Right renal cortex interstitium (tissue), 3 donors: ENCODE measurements at regions not wholly inside any gene's neighbourhood (a gene's known extent, or its start where the extent isn't known, plus 50 kb on each side); places are given as distances from the start of the nearest gene placed in this dataset.

Experiments used
- DNase-seq, 3 donors: peaks; one replicate each; pipeline ENCODE4 v3.0.0-alpha.2; 2013; ENCODE audit warnings: low read depth in 3 of 3, low spot score in 2 of 3

DNA sequence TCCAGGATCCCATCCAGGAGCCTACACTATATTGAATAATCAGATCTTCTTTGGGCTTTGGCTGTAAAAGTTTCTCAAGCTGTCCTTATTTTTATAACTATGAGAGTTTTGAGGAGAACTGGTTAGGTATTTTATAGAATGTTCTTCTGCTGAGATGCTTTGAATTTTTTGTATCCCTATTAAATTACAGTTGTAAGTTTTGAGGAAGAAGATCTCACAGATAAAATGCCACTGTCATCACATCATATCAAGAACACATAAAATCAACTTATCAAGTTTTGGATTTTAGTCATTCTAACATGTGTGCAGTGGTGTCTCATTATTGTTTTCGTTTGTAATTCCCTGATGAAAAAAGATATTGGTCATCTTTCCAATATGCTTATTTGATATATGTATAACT is 260.2 kb upstream of the COL3A1 start:
- DNase-seq: no peak

DNA sequence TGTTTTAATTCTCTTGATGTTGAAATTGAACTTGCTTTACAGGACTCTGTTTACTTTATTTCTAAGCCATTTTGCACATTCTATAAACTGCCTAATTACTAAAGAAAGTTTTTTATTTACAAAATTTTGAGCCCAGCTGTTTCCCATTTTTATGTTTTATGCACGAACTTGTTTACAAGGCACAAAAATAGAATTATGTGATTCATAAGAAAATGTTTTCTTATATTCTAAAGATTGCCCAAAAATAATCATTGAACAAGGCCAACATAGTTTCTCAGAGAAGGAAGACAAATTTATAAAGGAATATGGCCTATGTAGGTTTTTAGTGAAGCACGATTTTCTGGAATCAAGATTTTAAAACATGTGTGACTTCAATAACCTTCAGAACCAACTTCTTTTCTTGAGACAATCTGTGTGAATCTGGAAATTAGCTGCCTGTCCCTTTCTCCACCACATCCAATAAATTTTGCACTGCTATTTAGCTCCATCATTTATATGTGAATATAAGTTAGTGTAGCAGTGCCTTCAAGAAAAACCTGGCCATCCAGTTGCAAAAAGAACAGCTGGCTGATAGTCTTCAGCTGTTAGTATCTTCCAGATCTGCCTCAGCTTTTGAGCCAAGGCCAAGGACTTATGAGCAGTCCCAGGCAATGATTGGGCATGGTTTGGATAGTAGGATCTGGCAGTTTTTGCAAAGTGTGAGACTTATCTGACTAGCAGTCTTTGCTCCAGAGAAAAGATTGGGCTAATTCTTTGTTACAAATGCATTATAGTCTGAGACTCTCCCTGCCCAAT is 253.2 kb upstream of the COL3A1 start:
- no peak for DNase-seq

DNA sequence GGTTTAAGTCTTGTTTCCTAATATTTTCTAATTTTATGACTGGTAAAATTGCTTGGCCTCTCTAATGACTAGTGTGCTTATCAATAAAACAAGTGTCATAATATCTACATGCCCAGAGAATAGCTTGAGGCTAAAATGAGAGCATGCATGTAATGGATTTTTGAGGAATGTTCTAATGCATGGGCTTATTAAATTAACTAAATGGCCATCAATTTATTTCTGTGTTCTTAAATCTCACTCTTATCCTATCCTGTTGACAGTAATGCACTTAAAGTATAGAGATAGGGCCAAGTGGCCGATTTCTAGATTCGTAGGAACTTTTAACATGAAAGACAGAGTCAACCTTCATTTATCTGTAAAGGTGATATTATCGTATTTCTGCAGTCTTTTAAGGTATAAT is 252.4 kb upstream of the COL3A1 start:
- DNase-seq: no peak

DNA sequence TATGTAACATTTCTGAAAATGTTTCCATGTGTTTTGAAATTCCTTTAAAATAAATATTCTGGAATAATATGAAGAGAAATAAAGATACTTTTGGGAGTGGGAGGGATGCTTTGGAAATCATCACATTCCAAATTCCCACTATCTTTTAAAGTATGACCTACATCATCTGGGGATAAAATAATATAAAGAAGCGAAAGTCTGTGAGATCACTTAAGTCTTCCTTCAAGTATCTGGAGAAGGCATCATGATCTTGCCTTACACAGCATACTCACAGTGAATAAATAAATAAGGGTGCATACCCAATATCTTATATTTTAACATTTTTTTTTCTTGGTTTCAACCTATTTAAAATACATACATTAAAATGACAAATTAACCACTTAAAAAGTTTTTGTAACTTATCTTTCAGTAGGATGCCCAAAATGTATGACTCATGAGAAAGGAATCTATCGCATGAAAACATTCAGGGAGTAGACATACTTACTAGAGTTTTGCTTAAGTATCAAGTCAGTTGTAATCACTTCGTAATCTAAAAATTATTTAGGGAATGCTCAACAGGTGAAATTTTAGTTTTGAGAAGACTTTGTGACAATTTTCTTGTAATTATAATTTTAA is 248.3 kb upstream of the COL3A1 start:
- DNase-seq: no peak

DNA sequence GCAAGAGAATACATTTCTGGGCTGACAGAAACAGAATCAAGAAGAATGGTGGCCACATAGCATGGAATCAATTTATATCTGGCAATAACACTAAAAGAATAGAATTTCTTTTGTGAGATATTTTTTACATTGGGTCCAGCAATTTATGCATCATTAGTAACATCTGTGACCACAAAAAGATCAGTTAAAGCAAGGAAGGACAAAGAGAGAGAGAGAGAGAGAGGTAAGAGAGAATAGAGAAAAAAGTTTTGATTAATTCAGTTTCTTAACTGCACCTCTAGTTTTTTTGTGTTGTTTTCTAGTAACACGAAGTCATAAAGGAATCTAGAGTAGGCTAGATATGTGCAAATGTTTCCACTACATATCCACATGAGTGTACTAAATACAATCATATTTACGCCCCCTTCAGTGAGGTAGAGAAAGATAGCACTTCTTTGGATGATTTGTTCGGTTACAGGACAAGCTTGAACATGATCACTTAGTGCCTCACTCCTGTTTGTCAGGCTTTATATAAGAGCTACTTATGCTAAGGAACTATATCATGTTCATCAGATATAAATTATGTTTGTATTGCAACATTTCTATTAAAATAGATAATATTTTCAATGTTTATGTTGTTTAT is 247.4 kb upstream of the COL3A1 start:
- DNase-seq: no peak

DNA sequence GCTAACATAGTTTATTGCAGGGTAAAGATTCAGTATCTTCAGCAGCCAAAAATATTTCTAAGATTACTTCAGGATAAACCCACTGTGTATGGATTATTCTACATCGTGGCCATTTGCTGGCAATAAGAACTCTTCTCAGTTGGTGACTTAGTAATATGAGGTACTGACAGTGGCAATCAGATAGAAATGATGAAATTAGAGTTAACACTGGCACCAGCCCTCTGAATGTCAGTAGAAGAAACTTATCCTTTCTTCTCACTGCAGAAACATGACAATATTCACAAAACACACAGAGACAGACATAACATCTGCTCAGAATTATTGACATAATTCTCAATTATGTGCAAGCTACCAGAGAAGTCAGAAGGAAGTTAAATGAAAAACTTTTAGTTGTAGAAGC is 246.3 kb upstream of the COL3A1 start:
- no peak for DNase-seq

DNA sequence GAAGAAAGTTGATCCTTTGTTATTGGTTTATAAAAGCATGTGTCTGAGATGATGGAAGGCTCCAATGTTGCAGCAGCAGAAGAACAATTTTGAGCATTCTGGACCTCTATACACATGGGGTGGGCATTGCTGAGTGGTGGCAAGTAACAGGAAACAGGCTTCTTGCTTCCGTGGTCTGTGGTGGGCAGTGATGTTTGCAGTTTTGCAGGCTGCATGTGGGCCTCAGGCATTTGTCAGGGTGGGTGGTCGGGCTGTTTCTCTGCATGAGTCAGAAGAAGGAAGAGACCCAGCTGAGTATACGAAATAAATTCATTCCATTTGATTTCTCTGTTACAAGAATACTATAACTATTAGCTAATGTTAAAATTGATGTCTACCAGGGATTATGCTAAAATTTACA is 239.5 kb upstream of the COL3A1 start:
- DNase-seq: no peak

DNA sequence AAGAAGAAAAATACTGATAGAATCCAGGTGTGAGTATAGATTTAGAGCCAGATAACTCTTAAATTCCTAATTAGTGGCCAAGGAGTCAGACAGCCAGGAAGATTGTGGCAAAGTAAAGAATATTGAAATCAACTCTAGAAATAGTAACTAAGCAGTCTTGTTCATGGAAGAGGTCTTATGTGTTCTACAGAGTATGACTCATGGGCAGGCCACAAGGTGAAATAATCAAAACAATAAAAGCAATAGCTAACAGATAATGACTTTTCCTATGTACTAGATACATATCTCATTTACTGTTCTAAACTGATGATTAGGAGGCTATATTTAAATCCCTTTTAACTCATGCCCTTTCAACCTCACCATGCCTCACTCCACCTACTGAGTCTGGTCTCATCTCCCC is 227.4 kb upstream of the COL3A1 start:
- DNase-seq: no peak

DNA sequence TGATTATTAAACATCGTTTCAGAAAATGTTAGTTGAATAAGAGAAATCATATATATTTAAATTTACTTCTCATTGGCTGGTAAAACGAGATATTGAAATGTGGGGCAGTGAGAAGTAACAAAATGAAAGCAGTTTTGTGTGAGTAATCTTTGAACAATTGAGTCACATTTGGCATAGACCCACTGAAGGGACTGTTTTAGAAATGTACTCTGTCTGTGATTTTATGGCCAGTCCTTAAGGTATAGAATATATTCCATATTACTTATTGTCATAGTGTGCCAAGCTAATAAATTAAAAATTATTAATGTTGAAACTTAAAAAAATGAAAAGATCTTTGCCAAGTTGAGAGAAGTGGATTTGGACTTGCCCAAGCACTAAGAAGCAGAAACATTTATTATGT is 222.4 kb upstream of the COL3A1 start:
- no peak for DNase-seq

DNA sequence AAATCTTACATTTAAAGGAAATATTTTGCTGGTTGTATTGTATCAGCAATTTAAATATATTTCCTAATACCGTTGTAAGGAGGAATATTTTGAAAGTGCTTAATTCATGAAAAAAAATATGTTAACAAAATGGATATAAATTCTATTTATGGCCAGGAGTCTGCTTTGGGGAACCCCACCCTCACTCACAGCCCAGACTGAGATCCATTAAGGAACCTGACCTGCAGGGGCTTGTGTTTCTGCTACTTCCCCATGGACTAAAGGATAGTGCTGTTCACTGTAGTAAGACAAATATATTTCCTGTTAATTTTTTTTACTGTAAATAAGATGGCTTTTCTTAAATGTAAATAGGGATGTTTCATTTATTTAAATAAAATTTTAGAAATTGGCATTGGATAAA is 221.9 kb upstream of the COL3A1 start:
- no peak for DNase-seq

DNA sequence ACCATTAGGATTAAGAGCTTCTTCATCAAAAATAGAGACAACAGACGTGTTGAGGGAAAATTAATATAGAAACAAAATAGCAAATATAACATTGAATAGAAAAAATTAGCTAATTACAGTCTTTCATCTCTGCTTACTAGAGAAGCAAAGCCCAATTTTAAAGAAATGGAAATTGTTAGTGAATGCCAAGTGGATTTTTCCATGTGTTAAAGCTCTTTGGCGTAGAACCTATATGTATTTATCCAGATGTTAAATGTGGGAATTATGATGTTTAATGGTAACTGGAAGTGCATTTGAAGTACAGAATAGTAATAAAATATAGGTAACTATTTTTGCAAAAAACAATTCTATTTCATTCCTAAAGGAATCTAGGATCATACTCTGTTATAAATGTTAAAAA is 212.0 kb upstream of the COL3A1 start:
- DNase-seq: no peak

DNA sequence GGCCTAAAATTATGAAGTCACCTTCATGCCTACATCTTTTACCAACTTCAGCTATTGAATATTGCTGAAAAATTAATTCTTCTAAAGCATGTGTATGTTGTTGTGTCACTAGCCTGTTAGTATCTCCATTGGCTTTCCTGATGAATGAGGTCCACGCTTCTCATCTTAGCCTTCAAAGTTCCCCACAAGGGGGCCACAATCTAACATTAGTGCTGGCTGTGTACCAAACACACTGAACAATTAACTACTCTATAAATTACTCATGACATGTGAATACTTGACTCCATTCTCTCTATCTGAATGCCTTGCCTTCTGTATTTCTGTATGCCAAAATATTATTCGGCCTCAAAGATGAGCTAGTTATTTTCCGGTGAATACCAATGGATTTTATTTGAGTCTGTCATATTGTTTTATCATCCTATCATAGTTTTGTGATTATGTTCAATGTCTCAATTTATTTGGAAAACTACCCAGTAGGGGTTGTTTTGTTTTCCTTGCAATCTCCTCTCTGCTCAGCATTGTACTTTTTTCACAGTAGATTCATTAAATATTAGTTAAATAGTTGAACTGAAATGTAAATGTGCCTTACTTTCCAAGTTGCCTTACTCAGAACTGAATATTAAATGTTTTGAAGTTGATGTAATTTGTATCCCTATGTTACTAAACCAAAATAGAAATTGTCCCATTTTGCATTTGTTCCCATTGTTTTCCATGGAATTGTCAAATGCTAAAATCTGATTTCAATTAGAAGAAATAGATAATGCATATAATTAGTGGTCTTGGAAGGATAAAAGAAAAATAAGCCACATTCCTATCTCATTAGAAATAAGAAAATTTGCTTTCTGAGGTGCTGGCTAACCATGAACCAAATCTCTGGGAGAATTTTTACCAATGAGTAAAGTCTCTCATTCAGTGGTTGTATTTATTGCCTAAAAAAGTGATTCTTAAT is 208.4 kb upstream of the COL3A1 start:
- peak in 1 of 3 donors; percentile 7 for DNase-seq

DNA sequence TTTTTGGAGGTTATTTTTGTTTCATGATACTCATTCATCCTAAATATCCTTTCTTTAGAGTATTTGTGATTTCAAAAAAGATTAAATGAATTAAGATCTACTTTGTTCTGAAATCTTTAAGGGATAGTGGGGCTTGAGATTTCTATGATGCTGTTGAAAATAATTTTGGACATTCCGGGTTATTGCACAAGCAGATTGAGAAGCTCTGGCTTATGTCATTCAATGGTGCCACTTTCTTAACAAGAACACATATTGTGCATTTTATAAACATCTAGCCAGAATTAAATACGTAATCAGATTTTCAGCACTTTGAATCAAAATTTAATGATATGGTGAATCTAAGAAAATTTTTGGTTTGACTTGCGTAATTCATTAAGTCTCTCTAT is 207.7 kb upstream of the COL3A1 start:
- DNase-seq: no peak

DNA sequence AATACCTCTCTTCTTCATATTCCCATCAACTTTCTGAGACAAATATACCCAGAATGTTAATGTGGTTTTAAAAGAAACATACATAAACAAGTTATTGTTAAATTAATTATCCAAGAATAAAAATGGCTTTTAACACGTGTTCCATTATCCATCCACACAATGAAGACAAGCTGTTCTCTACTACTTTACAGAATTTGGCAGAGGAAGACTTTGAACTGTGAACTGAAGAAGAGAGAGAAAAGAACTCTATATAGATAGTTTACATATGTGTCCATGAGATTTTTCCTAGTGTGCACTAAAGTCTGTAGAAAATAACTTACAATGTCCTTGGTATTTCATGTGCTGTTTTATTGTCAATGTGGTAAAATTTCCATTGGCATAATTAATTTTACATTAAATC is 207.0 kb upstream of the COL3A1 start:
- DNase-seq: no peak

DNA sequence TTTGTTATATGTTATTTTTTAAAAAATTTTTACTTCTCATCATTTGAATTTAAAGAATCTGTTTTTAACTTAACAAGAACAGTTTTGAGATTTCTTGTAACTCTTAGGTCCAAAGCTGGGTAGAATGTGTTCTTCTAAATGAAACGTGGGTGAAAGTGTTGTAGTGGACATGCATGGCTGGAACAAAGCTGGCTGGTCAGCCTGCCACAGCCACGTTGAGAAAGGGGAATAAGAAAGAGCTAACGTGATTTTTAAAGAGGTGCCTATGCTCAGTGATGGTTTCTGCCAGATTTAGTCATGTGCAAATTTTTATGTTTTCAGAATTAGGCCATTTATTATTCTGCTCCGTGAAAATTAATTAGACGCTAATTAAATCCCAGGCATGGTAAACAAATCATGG is 203.9 kb upstream of the COL3A1 start:
- no peak for DNase-seq

DNA sequence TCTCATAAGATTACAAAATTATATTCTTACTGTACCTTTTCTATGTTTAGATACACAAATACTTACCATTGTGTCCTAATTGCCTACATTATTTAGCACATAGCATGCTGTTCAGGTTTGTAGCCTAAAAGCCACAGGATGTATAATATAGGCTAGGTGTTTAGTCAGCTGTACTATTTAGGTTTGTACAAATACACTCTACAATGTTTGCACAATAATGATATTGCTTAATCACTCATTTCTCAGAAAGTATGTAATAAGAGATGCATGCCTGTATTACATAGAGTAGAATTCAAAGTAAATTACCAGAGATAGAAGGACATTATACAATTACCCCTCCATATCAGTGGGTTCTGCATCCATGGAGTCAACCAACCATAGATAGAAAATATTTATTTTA is 201.1 kb upstream of the COL3A1 start:
- DNase-seq: no peak

DNA sequence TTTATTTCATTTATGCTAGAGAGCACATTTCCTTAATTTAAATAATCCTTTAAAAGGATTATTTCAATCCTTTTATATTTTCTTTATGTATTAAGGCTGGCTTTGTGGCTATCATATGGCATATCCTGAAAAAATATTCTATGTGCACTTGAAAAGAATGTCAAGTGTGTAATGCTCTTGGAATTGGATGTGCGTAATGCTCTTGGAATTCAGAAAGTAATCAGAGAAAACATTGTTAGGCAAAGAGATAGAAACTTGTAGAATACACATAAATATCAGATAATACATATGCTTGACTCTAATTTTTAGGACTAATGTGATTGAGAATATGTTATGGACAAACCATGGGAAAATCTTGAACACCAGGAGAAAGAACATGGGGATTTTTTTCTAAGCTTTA is 197.5 kb upstream of the COL3A1 start:
- DNase-seq: no peak

DNA sequence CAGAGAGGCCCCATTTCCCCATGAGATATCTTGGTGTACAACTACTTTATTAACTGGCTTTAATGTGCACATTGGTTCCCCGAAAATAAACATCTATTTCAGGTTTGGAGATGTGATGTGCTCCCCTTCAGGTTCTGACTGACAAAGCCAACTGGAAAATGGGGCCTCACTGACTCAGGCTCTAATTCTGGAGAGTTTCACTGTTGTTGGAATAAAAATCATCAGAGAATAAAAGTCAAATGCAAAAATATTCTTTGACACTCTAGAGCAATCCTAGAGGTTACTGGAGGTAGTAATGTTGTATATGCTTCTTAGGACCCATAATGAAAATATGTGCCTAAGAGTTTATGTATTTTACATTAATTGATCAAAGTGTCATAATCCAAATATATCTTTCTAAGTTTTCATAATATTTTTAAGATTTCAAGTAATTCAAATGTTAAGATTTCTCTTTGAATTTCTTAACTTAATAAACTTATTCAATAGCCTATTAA is 189.9 kb upstream of the COL3A1 start:
- no peak for DNase-seq

DNA sequence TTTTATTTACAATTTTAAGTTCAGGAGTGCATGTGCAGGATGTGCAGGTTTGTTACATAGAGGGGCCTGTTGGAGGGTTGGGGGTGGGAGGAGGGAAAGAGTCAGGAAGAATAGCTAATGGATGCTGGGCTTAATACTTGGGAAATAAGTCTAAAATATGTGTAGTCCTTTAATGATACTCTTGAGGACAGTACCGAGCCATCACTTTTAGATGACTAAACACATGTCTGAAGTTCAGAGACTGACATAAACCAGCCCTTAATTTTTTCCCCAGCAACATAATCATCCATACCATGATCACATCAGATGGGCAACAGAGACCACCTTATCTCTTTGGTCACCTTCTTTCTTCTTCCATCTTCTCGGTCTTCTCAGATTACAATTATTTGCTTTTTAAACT is 189.1 kb upstream of the COL3A1 start:
- no peak for DNase-seq

DNA sequence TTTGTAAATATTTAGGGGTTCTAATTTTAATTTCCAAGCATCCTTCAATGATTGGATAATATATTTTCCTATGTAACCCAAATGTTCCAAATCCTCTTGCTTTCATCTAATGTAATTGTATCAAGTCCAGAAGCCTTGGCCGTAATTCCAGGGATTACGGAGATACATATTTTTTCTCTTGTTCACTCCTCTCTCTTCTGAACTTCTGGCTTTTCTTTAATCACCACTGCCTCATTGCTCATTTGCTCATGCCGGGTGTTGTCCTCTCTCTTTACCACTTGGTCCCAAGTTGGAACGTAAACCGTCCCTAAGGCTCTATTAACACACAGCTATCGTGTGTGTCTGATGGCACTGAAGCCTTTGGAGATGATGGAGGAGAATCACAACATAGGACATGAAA is 188.7 kb upstream of the COL3A1 start:
- no peak for DNase-seq

DNA sequence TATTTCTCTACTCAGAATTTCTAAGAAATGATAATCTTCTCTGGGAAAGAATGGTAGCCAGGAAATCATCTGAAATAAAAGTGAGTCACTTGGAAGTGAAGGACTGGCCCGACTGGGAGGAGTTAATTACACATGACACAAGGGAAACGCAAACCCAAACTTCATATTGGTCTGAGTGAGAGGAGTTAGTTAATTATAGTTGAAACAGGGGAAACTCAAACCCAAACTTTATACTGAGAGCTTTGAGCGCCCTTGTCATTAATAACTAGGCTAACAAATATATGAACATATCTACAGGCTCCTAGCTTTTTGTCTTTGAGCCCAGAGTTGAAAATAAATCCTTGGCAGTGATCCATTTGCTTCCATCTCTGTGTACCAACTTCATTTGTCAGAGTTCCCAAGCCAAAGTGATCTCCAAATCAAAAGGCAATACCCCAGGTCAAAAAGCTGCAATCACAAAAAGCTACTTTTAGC is 187.8 kb upstream of the COL3A1 start:
- no peak for DNase-seq
